NCI-H1694 (cell line): ENCODE measurements at regions not wholly inside any gene's neighbourhood (a gene's known extent, or its start where the extent isn't known, plus 50 kb on each side); places are given as distances from the start of the nearest gene placed in this dataset.

Experiments
- DNase-seq: peaks from one replicate; lab custom pipeline; 2025; lab: John Stamatoyannopoulos, UW

DNA sequence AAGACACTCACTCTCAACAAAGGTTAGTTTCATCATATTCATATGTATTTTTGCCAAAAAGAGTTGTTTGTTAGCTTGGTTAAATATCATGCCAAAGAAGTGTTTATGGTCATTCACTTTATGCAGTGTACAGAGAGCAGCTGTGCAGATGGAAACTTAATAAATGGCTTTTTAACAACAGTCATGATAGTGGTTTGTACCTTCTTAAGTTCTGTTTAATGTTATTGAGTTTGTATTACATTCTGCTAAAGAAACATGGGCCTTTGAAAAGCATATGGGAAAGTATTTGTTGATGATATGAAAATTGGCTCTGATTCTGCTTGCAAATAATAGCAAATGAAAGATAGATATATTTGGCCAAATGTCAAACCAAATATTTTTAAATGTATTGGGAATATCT is 607.3 kb downstream of the NCAM2 start:
- no peak for DNase-seq

- DNase-seq: no peak
Observed at GRCh38 chr21:21606041-21606440, 607.8 kb downstream of the NCAM2 start.

DNA sequence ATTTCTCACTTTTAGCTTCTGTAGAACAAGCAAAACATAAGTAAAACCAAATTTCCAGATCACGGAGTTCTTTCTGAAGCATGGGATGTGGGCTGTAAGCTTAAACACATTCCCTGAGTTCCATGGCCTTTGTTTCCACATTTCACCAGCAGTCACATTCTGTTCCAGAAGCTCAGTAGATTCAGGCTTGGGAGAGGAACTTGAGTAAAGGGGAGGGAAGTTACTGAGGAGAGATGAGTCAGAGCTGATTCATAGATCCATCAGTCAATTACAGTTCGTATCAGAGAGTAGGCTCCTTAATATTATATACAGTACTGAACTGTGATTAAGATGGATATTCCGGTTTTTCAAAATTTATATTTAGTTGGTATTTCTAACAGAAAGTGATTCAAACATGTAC is 614.3 kb downstream of the NCAM2 start:
- DNase-seq: no peak

- DNase-seq: no peak
Observed at GRCh38 chr21:21614966-21615365, 616.8 kb downstream of the NCAM2 start.

DNA sequence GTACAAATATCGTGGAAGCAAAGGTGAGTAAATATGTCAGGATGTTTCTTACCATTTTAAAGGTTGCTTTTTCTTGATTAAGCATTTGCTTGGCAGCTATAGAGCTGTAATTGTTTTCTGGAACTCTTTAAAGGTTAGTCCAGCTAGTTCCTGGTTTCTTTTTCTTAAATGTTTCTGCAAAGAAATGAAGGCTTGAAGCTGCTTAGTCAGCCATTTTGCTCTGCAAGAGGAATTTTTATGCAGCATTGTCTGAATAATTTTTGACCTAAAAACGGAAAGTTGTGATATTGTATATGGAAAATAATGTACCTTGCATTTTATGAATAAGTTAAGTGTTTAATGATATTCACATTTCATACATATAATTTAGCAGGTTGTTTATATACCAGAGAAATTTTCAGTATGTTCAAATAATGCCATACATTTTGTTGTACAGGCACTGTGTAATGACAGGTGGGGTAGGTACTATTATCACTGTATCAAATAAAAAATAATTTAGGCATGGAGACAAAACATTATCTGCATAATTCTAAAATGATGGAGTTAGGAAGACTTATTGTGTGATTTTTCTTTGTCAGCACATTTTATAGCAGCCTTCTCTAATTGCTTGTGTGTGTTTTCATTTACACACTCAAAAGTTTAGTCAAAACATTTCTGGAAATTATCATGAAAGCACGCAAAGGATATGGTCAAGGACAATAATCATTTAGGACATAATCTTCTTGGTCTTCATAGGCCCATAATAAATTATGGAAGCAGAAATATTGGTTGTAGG is 624.4 kb downstream of the NCAM2 start:
- DNase-seq: no peak

DNA sequence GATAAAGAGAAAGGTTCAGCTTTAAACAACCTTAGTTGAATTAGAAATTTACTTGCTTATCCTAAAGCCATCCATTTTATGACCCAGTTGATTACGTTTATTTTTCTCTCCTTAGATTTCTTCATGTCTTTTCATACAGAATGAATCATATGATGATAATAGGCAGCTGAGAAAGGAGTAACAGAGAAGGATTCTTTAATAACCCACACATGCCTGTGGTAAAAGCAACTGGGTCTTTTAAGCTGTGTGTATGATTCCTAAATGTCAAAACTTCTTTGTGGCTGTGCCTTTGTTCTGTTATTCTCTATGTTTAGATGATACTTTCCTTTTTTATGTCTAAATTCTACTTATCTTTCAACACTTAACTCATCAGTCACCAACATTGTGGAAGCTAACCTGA is 626.5 kb downstream of the NCAM2 start:
- DNase-seq: no peak

GRCh38 chr21:21631961-21632360 is 633.8 kb downstream of the NCAM2 start:
- no peak for DNase-seq

DNA sequence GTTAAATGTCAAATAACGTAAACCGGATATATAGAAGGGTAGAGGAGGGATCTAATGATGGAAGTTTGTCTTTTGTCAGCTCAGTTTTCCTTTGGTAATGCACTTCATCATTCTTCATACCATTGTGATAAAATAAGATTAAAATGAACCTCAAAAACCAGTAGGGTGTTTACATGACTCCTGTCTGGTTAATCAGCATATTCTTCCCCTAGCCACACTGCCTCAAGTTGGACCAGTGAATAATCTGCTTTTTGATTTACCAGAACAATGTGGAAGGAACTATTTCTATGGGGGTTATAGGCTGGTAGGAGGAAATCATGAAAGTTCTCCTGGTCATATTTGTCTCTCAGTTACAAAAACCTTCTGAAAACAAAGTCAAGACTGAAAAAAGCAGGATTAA is 634.7 kb downstream of the NCAM2 start:
- no peak for DNase-seq

DNA sequence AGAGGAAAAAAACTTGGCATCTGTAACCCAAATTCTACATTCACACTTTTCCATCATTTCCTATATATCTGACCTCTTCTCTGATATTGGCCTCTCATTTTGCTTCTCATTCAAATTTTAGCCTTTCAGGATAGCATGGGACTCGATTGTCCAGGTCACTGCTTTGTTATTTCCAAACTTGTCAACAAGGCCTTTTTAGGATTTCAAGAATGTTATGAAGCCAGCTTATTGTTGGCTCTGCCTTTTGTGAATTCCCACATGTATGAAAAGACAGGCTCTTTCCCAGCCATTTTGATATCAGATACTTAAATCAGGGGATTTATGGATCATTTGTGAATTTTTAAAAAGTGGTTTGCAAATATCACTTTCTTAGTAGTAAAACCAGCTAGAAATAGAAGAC is 663.5 kb downstream of the NCAM2 start:
- DNase-seq: no peak

DNA sequence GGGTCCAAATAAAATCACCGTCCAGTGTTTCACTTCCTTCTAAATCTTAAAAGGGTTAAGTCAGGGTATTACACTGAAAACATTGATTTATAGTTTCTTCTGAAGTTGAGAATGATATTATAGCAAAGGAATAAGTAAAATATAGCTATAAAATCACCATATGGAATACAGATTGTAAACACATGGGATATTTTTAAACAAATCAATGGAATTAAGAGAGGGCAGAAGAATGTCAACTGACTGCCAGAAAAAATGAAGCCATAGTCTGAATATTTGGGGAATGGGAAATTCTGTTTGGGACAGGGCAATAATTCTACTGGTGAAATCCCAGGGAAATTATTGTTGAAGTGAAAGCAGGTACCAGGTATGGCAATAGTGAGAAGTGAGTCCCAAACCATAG is 664.6 kb downstream of the NCAM2 start:
- DNase-seq: no peak

GRCh38 chr21:21664871-21665270 is 666.7 kb downstream of the NCAM2 start:
- DNase-seq: no peak

DNA sequence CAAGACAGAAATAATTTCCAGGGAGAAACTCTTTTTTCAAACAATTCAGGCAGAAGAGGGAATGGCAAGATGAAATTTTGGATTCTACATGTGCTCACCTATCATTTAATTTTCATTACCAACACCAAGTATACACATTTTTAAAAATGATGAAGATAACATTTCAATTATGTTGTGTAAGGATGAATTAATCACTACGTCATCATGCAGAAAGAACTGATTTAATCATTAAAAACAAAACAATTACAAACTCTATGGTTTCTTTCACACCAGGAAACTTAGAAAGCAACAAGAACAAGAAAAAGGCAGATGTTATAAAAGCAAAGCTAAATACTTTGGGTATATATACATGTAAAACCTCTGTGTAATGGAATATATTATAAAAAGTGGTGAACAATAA is 668.5 kb downstream of the NCAM2 start:
- no peak for DNase-seq

GRCh38 chr21:21668198-21668597 is 670.0 kb downstream of the NCAM2 start:
- DNase-seq: no peak

- DNase-seq: no peak
Observed at GRCh38 chr21:21673959-21674358, 675.8 kb downstream of the NCAM2 start.

- no peak for DNase-seq
Observed at GRCh38 chr21:21675601-21676000, 677.4 kb downstream of the NCAM2 start.

DNA sequence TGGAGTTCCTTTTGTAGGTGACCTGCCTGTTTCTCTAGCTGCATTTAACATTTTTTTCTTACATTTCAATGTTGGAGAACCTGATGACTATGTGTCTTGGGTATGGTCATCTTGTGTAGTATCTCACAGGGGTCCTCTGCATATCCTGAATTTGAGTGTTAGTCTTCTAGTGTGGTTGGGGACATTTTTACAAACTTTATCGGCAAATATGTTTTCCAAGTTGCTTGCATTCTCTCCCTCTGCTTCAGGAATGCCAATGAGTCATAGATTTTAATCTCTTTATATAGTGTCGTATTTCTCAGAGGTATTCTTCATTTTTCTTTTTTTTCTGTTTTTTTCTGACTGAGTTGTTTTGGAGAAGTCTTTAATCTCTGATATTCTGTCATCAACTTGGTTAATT is 684.0 kb downstream of the NCAM2 start:
- no peak for DNase-seq

GRCh38 chr21:21688889-21689288 is 690.7 kb downstream of the NCAM2 start:
- no peak for DNase-seq

DNA sequence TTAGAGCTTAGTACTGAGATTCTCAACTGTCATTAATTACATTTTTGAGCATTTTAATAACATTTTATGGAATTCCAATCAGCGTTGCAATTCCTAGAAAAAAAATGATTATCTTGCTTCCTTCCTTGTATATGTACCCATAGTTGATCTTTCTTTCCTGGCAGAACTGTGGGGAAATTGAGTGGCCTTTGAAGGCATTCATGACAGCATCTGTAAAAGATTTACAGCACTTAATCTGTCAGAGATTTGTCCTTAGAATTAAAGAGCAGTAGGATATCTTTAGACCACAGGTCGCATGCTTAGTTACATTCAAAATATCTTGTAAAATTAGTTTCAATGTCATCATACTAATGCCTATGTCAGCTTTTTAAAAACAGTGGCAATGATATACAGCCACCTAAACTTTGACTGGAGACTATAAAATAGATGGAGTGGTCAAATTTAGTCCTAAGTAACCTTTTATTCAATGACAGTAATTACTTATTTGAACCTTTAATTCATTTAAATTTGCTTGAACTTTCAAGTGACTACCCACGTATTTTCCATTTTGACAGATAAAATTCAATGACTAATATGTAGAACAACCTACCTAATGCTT is 692.0 kb downstream of the NCAM2 start:
- DNase-seq: no peak

GRCh38 chr21:21712748-21713520 is 714.7 kb downstream of the NCAM2 start:
- no peak for DNase-seq

DNA sequence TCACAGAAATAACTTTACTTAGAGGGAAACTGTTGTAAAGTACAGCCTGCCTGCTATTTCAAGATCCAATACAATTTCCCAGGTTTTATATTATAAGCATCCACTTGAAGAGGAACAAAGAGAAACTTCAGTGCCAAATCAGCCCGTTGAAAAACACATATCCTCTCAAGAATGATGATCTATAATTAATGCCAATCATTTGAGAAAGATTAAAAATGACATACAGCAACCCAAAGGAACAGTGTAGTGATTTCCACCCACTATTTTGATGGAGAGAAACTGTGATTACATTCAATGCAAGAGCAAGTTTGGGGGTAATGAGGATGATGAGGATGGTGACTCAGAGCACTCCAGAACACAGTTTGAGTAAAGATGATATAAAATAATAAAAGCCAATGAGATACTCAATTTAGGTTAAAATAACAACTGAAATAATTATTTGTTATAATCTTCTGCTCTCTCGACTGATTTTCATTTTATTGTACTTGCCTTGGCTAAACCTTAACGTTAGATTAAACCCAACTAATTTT is 715.5 kb downstream of the NCAM2 start:
- no peak for DNase-seq

DNA sequence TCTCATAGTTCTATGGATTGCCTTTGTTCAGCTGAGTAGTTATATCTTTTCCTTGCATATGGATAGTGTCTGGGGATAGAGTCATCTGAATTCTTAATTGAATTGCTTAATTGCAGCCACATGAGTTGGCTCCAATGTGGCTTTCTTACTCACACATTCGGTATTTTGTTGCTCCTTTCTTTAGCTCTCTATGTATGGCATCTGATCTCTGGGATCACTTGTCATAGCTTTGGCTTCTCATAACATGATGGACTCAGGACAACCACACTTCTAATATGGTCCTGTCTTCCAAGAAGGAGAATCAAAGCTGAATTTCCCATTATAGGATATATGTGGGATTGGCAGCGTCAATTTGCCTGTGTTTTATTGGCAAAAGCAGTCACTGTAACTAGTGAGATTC is 716.2 kb downstream of the NCAM2 start:
- DNase-seq: no peak

DNA sequence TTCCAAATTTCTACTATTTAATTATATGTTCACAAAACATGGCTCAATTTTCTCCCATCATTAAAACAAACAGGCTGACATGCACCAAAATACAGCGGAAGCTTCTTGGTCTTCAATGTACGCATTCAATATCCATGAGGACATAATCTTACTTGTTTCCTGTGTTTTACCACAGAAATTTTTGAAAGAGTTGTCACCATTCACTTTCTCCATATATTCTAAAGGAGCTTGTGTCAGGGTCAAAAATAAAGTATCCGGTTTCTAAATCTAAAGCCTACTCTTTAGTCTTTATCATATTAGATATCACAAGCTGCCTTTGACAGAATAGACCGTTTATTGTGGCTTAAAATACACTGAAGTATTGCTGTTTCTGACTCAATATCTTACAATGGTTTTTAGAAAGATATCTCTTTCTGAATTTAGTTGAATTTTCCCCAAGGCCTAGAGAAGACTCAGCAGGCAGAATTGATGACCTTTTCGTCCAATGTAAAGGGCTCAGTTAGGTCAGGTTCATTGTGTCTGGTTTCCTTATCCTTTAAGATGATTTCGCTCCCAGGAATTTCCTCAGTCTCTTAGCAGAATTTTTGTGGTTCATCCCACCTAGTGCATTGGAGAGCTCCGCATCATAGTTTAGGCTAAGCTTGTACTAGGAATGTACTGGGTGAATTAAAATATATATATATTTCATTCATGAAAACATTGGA is 717.2 kb downstream of the NCAM2 start:
- no peak for DNase-seq
